ENCODE measurements at regions not wholly inside any gene's neighbourhood (a gene's known extent, or its start where the extent isn't known, plus 50 kb on each side); places are given as distances from the start of the nearest gene placed in this dataset.

- H3K56ac ChIP-seq (replicated peaks; ENCODE audit: insufficient read length, low read depth, low read length): no peak overlapping the region
- no peak overlapping the region for H4K5ac ChIP-seq (ENCODE audit: insufficient read length, low read depth, low read length)
- H3K9me3 ChIP-seq (ENCODE audit: insufficient read depth in 2 of 2, low read depth in 1 of 2, low read length in 1 of 2): no peaks in the 10 kb centered on the region
- no peak overlapping the region for H2BK12ac ChIP-seq (ENCODE audit: low read depth, low read length)
- H3K9ac ChIP-seq (replicated peaks in 1 of 4; ENCODE audit: extremely low read depth in 1 of 4, low read depth in 3 of 4, low read length in 3 of 4): no peak overlapping the region
- H3K79me1 ChIP-seq (ENCODE audit: low read depth, low read length): no peaks in the 10 kb centered on the region
- H3K4ac ChIP-seq (replicated peaks; ENCODE audit: insufficient read length, low read depth, low read length): no peak overlapping the region
- no peak overlapping the region for H3K4me3 ChIP-seq (ENCODE audit: extremely low read depth in 1 of 4, insufficient read depth in 2 of 4, low read depth in 3 of 4, low read length in 4 of 4)
- WGBS, 2 experiments (ENCODE audit: extremely low coverage in 1 of 2, insufficient coverage in 1 of 2, insufficient read length in 1 of 2, insufficient replicate concordance in 2 of 2, low coverage in 1 of 2, low lambda C conversion rate in 2 of 2, missing lambda C conversion rate in 1 of 2): 91% methylated on average over 2 of the region's 2 CpGs; no CpG with 5 or more reads in 1 of the 2 experiments
- TF ChIP-seq RFX5 (IDR thresholded peaks at IDR 0.05; ENCODE audit: borderline replicate concordance, low read depth, low read length) (no peak), MAX (IDR thresholded peaks at IDR 0.05) (no peak), CBX5 (IDR thresholded peaks at IDR 0.05; ENCODE audit: low read depth, low read length) (no peak), CTBP2 (IDR thresholded peaks at IDR 0.05; ENCODE audit: borderline replicate concordance, insufficient read depth, insufficient read length, low read length) (no peak), FOSL1 (IDR thresholded peaks at IDR 0.05; ENCODE audit: insufficient read depth, low read depth, low read length) (no peak), POU5F1 (IDR thresholded peaks at IDR 0.05; ENCODE audit: low read depth, low read length) (no peak), SIX5 (IDR thresholded peaks at IDR 0.05; ENCODE audit: low read depth, low read length) (no peak)
- H2BK5ac ChIP-seq (ENCODE audit: low read depth, low read length): no peak overlapping the region
- H3K27me3 ChIP-seq (replicated peaks in 1 of 4; ENCODE audit: control insufficient read depth in 3 of 4, extremely low read depth in 1 of 4, insufficient read depth in 3 of 4, low read length in 3 of 4): peaks cover 0 to 1% (median 0%) of the 10 kb centered on the region in 4 experiments; a peak in 1 of 7 replicates
- no peak overlapping the region for H3K27ac ChIP-seq (ENCODE audit: low read depth, low read length)
- no peak overlapping the region for H3K18ac ChIP-seq (ENCODE audit: extremely low read depth, low read length)
- no peak overlapping the region for H3K14ac ChIP-seq (ENCODE audit: insufficient read length)
- H2BK20ac ChIP-seq (ENCODE audit: low read length): no peak overlapping the region
- no peak for FAIRE-seq
- no peak overlapping the region for H2AK5ac ChIP-seq (ENCODE audit: low read depth, low read length)
- DNase-seq (ENCODE audit: low read depth in 1 of 2, low spot score in 2 of 2): no peak
- no peaks in the 10 kb centered on the region for H4K20me1 ChIP-seq (replicated peaks in 1 of 2; ENCODE audit: control insufficient read depth in 1 of 2, insufficient read depth in 2 of 2, low read length in 2 of 2)
- no peak overlapping the region for H4K8ac ChIP-seq (ENCODE audit: extremely low read depth, insufficient read depth, low read length)
- no peak overlapping the region for H3K23ac ChIP-seq (ENCODE audit: insufficient read length)
- no peak overlapping the region for H4K91ac ChIP-seq (replicated peaks; ENCODE audit: insufficient read length, low read length)
- no peaks in the 10 kb centered on the region for H3K36me3 ChIP-seq (ENCODE audit: control insufficient read depth in 2 of 4, insufficient read depth in 4 of 4, low read length in 3 of 4)
- H3K4me2 ChIP-seq (ENCODE audit: insufficient read depth in 1 of 2, low read depth in 2 of 2, low read length in 2 of 2): no peak overlapping the region
- ChIA-PET POLR2A (ENCODE audit: partially characterized antibody) (no interaction called here), CTCF (ENCODE audit: partially characterized antibody) (interaction anchor here (1.1 kb wide), 1 partner anchor 86 kb away, joined by 4 read pairs; no protein-coding TSS in a partner anchor)
- H2BK120ac ChIP-seq (replicated peaks; ENCODE audit: low read depth, low read length): no peak overlapping the region
- no peak overlapping the region for H2AFZ ChIP-seq (ENCODE audit: low read length)
- H3K4me1 ChIP-seq (replicated peaks in 1 of 4; ENCODE audit: control insufficient read depth in 3 of 4, insufficient read depth in 4 of 4, low read length in 3 of 4): no peaks in the 10 kb centered on the region
- no peaks in the 10 kb centered on the region for H3K23me2 ChIP-seq (ENCODE audit: low read depth, low read length)
- no peaks in the 10 kb centered on the region for H3K79me2 ChIP-seq (ENCODE audit: control insufficient read depth in 1 of 2, insufficient read depth in 2 of 2, low read length in 2 of 2)
- H2BK15ac ChIP-seq (ENCODE audit: low read length): no peak overlapping the region
These were observed 56.2 kb upstream of the CAPRIN2 start for GRCh38 chr12:30810918-30811317.
